Endothelial cell of umbilical vein (primary cell): ENCODE measurements at regions not wholly inside any gene's neighbourhood (a gene's known extent, or its start where the extent isn't known, plus 50 kb on each side); places are given as distances from the start of the nearest gene placed in this dataset.

Source experiments
- BruUV-seq: library from RNA; stranded (reverse); fragments of 400-500 nt; replicated peaks from 2 replicates; lab custom pipeline; 2021; lab: Mats Ljungman, UMichigan
- CTCF ChIA-PET: fragments of 300-600, 350-600 bp; sonication (Branson Sonifier 250); formaldehyde crosslinking; loops from one replicate; lab custom pipeline; 2021; ENCODE audit warnings: antibody characterized with exemption, inconsistent platforms; lab: Charles Lee
- POLR2A ChIA-PET: fragments of 300-600, 350-600 bp; sonication (Branson Sonifier 250); formaldehyde crosslinking; loops from one replicate; lab custom pipeline; 2021; ENCODE audit warnings: antibody characterized with exemption, inconsistent platforms; lab: Charles Lee
- DNase-seq: peaks from one replicate; pipeline ENCODE4 v3.0.0-alpha.2; 2011; ENCODE audit warnings: low read depth, low spot score
- FAIRE-seq: peaks from 2 replicates; lab custom pipeline; 2011; peaks lifted over from hg19 to GRCh38; lab: Jason Lieb, UNC
- H2AFZ ChIP-seq: 2 replicates; pipeline ENCODE4 v1.6.0; 2012; ENCODE audit warnings: low read depth, low read length, control low read depth, inconsistent platforms
- H3K27ac ChIP-seq: 2 replicates; pipeline ENCODE4 v1.5.1; 2011; ENCODE audit warnings: low read depth, mild to moderate bottlenecking, control low read depth, low read length, moderate library complexity; ENCODE audit not compliant: insufficient read depth
- H3K27me3 ChIP-seq, 2 experiments: 2 replicates each; pipeline versions ENCODE4 v1.6.0 to v1.6.1; 2011; ENCODE audit warnings: low read length in 2 of 2, mixed read lengths in 1 of 2; ENCODE audit not compliant: control insufficient read depth in 2 of 2, insufficient read depth in 2 of 2
- H3K36me3 ChIP-seq, 2 experiments: 2 replicates in 1 of 2; 3 replicates in 1 of 2; pipeline ENCODE4 v1.5.1; 2011; ENCODE audit warnings: low read length in 2 of 2, mild to moderate bottlenecking in 1 of 2, moderate library complexity in 1 of 2; ENCODE audit not compliant: control insufficient read depth in 2 of 2, insufficient read depth in 2 of 2; ENCODE audit errors: extremely low read depth in 1 of 2
- H3K4me1 ChIP-seq: 3 replicates; pipeline ENCODE4 v1.5.1; 2011; ENCODE audit warnings: mild to moderate bottlenecking, low read length; ENCODE audit not compliant: control insufficient read depth, insufficient read depth; ENCODE audit errors: extremely low read depth
- H3K4me2 ChIP-seq: 2 replicates; pipeline ENCODE4 v1.6.1; 2011; ENCODE audit warnings: low read length, control low read depth, mixed read lengths; ENCODE audit not compliant: insufficient read depth
- H3K4me3 ChIP-seq, 3 experiments: fragments of 200-600 bp in 1 of 3; sonication (generic), shearing (Covaris generic) in 1 of 3; replicated peaks in 1 of 3; 2 replicates each; pipeline ENCODE4 v1.5.1; 2011 to 2016; ENCODE audit warnings: control low read depth in 3 of 3, low read length in 3 of 3, mild to moderate bottlenecking in 2 of 3, inconsistent platforms in 1 of 3, low read depth in 1 of 3, moderate library complexity in 1 of 3; ENCODE audit not compliant: insufficient read depth in 1 of 3
- H3K79me2 ChIP-seq: 2 replicates; pipeline ENCODE4 v1.6.0; 2012; ENCODE audit warnings: low read length, inconsistent platforms; ENCODE audit not compliant: control insufficient read depth, insufficient read depth
- H3K9ac ChIP-seq: replicated peaks from 2 replicates; pipeline ENCODE3; 2011; ENCODE audit warnings: low read length, control low read depth; ENCODE audit not compliant: insufficient read depth; ENCODE audit errors: extremely low read depth
- H3K9me1 ChIP-seq: replicated peaks from 3 replicates; pipeline ENCODE4 v1.6.0; 2011; ENCODE audit warnings: mild to moderate bottlenecking, low read length; ENCODE audit not compliant: control insufficient read depth, insufficient read depth; ENCODE audit errors: extremely low read depth
- H3K9me3 ChIP-seq: replicated peaks from 2 replicates; pipeline ENCODE4 v1.5.1; 2012; ENCODE audit warnings: low read length, inconsistent platforms; ENCODE audit not compliant: control insufficient read depth, insufficient read depth
- H4K20me1 ChIP-seq: replicated peaks from 2 replicates; pipeline ENCODE3; 2011; ENCODE audit warnings: mild to moderate bottlenecking, low read length; ENCODE audit not compliant: control insufficient read depth, insufficient read depth; ENCODE audit errors: extremely low read depth
- EZH2 ChIP-seq: IDR thresholded peaks from 2 replicates; pipeline ENCODE4 v1.6.1; 2012; ENCODE audit warnings: borderline replicate concordance, low read depth, mild to moderate bottlenecking, moderate library complexity, low read length, inconsistent platforms; ENCODE audit not compliant: severe bottlenecking
- FOS ChIP-seq: IDR thresholded peaks from 2 replicates; pipeline ENCODE4 v1.6.1; 2011; ENCODE audit warnings: mild to moderate bottlenecking, low read length, moderate library complexity, borderline replicate concordance; ENCODE audit not compliant: insufficient read depth
- GATA2 ChIP-seq: IDR thresholded peaks from 2 replicates; pipeline ENCODE4 v1.7.0; 2011; ENCODE audit warnings: low read depth, mild to moderate bottlenecking, moderate library complexity, mixed read lengths, low read length; ENCODE audit not compliant: insufficient read length, insufficient read depth
- JUN ChIP-seq: IDR thresholded peaks from 2 replicates; pipeline ENCODE4 v1.6.1; 2011; ENCODE audit warnings: borderline replicate concordance, low read depth; ENCODE audit not compliant: insufficient read length, insufficient read depth
- MYC ChIP-seq: IDR thresholded peaks from one replicate; pipeline ENCODE4 v1.6.1; 2011; ENCODE audit warnings: mild to moderate bottlenecking, low read depth, low read length
- POLR2A ChIP-seq: IDR thresholded peaks from 2 replicates; pipeline ENCODE4 v1.6.1; 2012; ENCODE audit warnings: low read depth, mild to moderate bottlenecking, control low read depth, low read length
- POLR2AphosphoS5 ChIP-seq: IDR thresholded peaks from 2 replicates; pipeline ENCODE4 v1.6.1; 2012; ENCODE audit warnings: low read depth, mild to moderate bottlenecking, control low read depth, low read length, moderate library complexity; ENCODE audit not compliant: insufficient read depth
- dilution Hi-C: fragments of 300-500 bp; cut with MboI; formaldehyde crosslinking; loops from one replicate; pipeline ENCODE4 v1.15.0; 2019; ENCODE audit warnings: low sequenced_read_pairs; ENCODE audit not compliant: extremely low pct_ligation_motif_present
- intact Hi-C: fragments of 100-400 bp; cut with micrococcal nuclease; formaldehyde crosslinking; loops from one replicate; pipeline ENCODE4 v1.10.0; 2022

- Histone ChIP-seq H3K9ac (no peak overlapping the region), H3K4me3 (no peak overlapping the region), H3K36me3 (no peaks in the 10 kb centered on the region), H4K20me1 (no peaks in the 10 kb centered on the region), H3K27me3 (no peaks in the 10 kb centered on the region), H3K4me2 (peak overlapping the region; percentile 39), H3K79me2 (no peaks in the 10 kb centered on the region), H2AFZ (no peak overlapping the region), H3K9me3 (no peaks in the 10 kb centered on the region), H3K9me1 (no peaks in the 10 kb centered on the region), H3K27ac (no peak overlapping the region), H3K4me1 (peaks cover 17% of the 10 kb centered on the region)
- FAIRE-seq (no peak), DNase-seq (peak; percentile 36)
- dilution Hi-C loops = no loop called here
- ChIA-PET CTCF (interaction anchor here (1.2 kb wide), 1 partner anchor 37 kb away, joined by 3 read pairs; no protein-coding TSS in a partner anchor), POLR2A (no interaction called here)
- TF ChIP-seq POLR2A (no peak), JUN (no peak), POLR2AphosphoS5 (no peak)
- BruUV-seq = no TSS peak
- intact Hi-C loops = no loop called here
Observed at GRCh38 chr1:97013136-97013535, 291.6 kb downstream of the PTBP2 start.

GRCh38 chr1:97013941-97014340, 292.4 kb downstream of the PTBP2 start:
- POLR2A ChIA-PET = no interaction called here
- Histone ChIP-seq H3K4me3 (no peak overlapping the region), H3K9me3 (no peaks in the 10 kb centered on the region), H3K27me3 (no peaks in the 10 kb centered on the region), H3K9ac (no peak overlapping the region), H3K4me1 (peaks cover 17% of the 10 kb centered on the region), H3K36me3 (no peaks in the 10 kb centered on the region), H3K79me2 (no peaks in the 10 kb centered on the region), H3K9me1 (no peaks in the 10 kb centered on the region), H3K4me2 (peak overlapping the region; percentile 39), H4K20me1 (no peaks in the 10 kb centered on the region), H2AFZ (no peak overlapping the region), H3K27ac (peak overlapping the region; percentile 62)
- TF ChIP-seq JUN = peak; percentile 79
- TF ChIP-seq GATA2 = peak; percentile 45
- no peak for TF ChIP-seq EZH2
- peak; percentile 88 for TF ChIP-seq FOS
- peak; percentile 74 for TF ChIP-seq POLR2AphosphoS5
- no peak for TF ChIP-seq MYC
- CTCF ChIA-PET = interaction anchor here (1.9 kb wide), 1 partner anchor 37 kb away, joined by 8 read pairs; no protein-coding TSS in a partner anchor
- DNase-seq (peak; percentile 93), FAIRE-seq (peak; percentile 83)
- intact Hi-C loops = loop anchor here (2.0 kb wide), 1 partner anchor 33 kb away; no protein-coding TSS in a partner anchor
- BruUV-seq = no TSS peak
- dilution Hi-C loops = no loop called here
